Progenitor cell of endocrine pancreas (in vitro differentiated cells): ENCODE measurements at regions not wholly inside any gene's neighbourhood (a gene's known extent, or its start where the extent isn't known, plus 50 kb on each side); places are given as distances from the start of the nearest gene placed in this dataset.
A peak's percentile ranks its signal among the peaks of the same experiment; 100 is the strongest.

ENCODE experiments used
- DNase-seq: peaks from one replicate; pipeline ENCODE4 v3.0.0; 2021; ENCODE audit warnings: low spot score; ENCODE audit not compliant: unreplicated experiment
- H3K27ac Mint-ChIP-seq: 2 replicates; pipeline ENCODE4 v1.8.0; 2021; ENCODE audit warnings: mild to moderate bottlenecking, moderate library complexity, mixed read lengths
- H3K27me3 Mint-ChIP-seq: 2 replicates; pipeline ENCODE4 v1.8.0; 2021; ENCODE audit warnings: mixed read lengths
- H3K36me3 Mint-ChIP-seq: 2 replicates; pipeline ENCODE4 v1.8.0; 2022; ENCODE audit warnings: mixed read lengths; ENCODE audit not compliant: insufficient read depth
- H3K4me1 Mint-ChIP-seq: 2 replicates; pipeline ENCODE4 v1.8.0; 2021; ENCODE audit warnings: low read depth, mixed read lengths
- H3K4me3 Mint-ChIP-seq: 2 replicates; pipeline ENCODE4 v1.8.0; 2021; ENCODE audit warnings: low read depth, mild to moderate bottlenecking, moderate library complexity, mixed read lengths
- H3K9me3 Mint-ChIP-seq: 2 replicates; pipeline ENCODE4 v1.8.0; 2021; ENCODE audit warnings: low read depth, mixed read lengths
- CTCF ChIP-seq: fragments of 200-600 bp; sonication (generic); IDR thresholded peaks from one replicate; pipeline ENCODE4 v1.5.0; 2021; ENCODE audit warnings: antibody characterized with exemption, mild to moderate bottlenecking; ENCODE audit not compliant: unreplicated experiment

GRCh38 chr12:92022093-92022492, 123.6 kb downstream of the BTG1 start:
- no peak for DNase-seq
- H3K4me1 Mint-ChIP-seq = peaks cover 22% of the 10 kb centered on the region
- H3K36me3 Mint-ChIP-seq = no peaks in the 10 kb centered on the region
- H3K9me3 Mint-ChIP-seq = peaks cover 6% of the 10 kb centered on the region
- peak overlapping the region; percentile 34 for H3K27ac Mint-ChIP-seq
- TF ChIP-seq CTCF = no peak
- no peaks in the 10 kb centered on the region for H3K27me3 Mint-ChIP-seq
- H3K4me3 Mint-ChIP-seq = no peak overlapping the region

GRCh38 chr12:92021666-92022035, 124.0 kb downstream of the BTG1 start:
- H3K4me3 Mint-ChIP-seq = no peak overlapping the region
- H3K9me3 Mint-ChIP-seq = peaks cover 6% of the 10 kb centered on the region
- no peak for DNase-seq
- H3K4me1 Mint-ChIP-seq = peaks cover 22% of the 10 kb centered on the region
- H3K36me3 Mint-ChIP-seq = no peaks in the 10 kb centered on the region
- H3K27me3 Mint-ChIP-seq = no peaks in the 10 kb centered on the region
- H3K27ac Mint-ChIP-seq = peak overlapping the region; percentile 34
- no peak for TF ChIP-seq CTCF

GRCh38 chr12:92020983-92021665, 124.5 kb downstream of the BTG1 start:
- Mint-ChIP-seq H3K4me1 (peaks cover 20% of the 10 kb centered on the region), H3K4me3 (no peak overlapping the region), H3K9me3 (peaks cover 6% of the 10 kb centered on the region), H3K36me3 (no peaks in the 10 kb centered on the region), H3K27ac (peak overlapping the region; percentile 34), H3K27me3 (no peaks in the 10 kb centered on the region)
- TF ChIP-seq CTCF = no peak
- DNase-seq = no peak

- peaks cover 6% of the 10 kb centered on the region for H3K9me3 Mint-ChIP-seq
- H3K27ac Mint-ChIP-seq = peak overlapping the region; percentile 84
- H3K36me3 Mint-ChIP-seq = peaks cover 1% of the 10 kb centered on the region
- no peak for TF ChIP-seq CTCF
- no peak overlapping the region for H3K4me3 Mint-ChIP-seq
- H3K27me3 Mint-ChIP-seq = no peaks in the 10 kb centered on the region
- no peak for DNase-seq
- peaks cover 20% of the 10 kb centered on the region for H3K4me1 Mint-ChIP-seq
These were observed 126.0 kb downstream of the BTG1 start for GRCh38 chr12:92019491-92020277.

GRCh38 chr12:92012691-92013090, 133.0 kb downstream of the BTG1 start:
- H3K4me3 Mint-ChIP-seq = no peak overlapping the region
- H3K36me3 Mint-ChIP-seq = peaks cover 1% of the 10 kb centered on the region
- TF ChIP-seq CTCF = no peak
- H3K4me1 Mint-ChIP-seq = peaks cover 24% of the 10 kb centered on the region
- no peak for DNase-seq
- H3K27ac Mint-ChIP-seq = no peak overlapping the region
- H3K27me3 Mint-ChIP-seq = no peaks in the 10 kb centered on the region
- H3K9me3 Mint-ChIP-seq = peaks cover 3% of the 10 kb centered on the region
